WTC11 (cell line): ENCODE measurements at regions not wholly inside any gene's neighbourhood (a gene's known extent, or its start where the extent isn't known, plus 50 kb on each side); places are given as distances from the start of the nearest gene placed in this dataset.

Experiments
- ATAC-seq: fragments of 200-7000 bp; cut with Tn5 transposase; 2 replicates; pipeline ENCODE4 v1.10.0; 2021; ENCODE audit warnings: mild to moderate bottlenecking, moderate library complexity
- CTCF ChIA-PET: fragments of 300-600 bp; sonication (Branson Sonifier 250); formaldehyde crosslinking; loops from one replicate; lab custom pipeline; 2021; ENCODE audit warnings: antibody characterized with exemption; lab: Charles Lee
- POLR2A ChIA-PET: fragments of 350-600 bp; sonication (Branson Sonifier 250); formaldehyde crosslinking; loops from one replicate; lab custom pipeline; 2021; ENCODE audit warnings: antibody characterized with exemption; lab: Charles Lee
- DNase-seq: peaks from one replicate; pipeline ENCODE4 v3.0.0; 2021; ENCODE audit warnings: low spot score
- H3K27ac Mint-ChIP-seq: 2 replicates; pipeline ENCODE4 v1.8.0; 2021; ENCODE audit warnings: mixed read lengths
- H3K27me3 Mint-ChIP-seq: 2 replicates; pipeline ENCODE4 v1.8.0; 2021; ENCODE audit warnings: low read depth, mild to moderate bottlenecking, moderate library complexity, mixed read lengths
- H3K36me3 Mint-ChIP-seq: 2 replicates; pipeline ENCODE4 v1.8.0; 2021; ENCODE audit warnings: mixed read lengths
- H3K4me1 Mint-ChIP-seq: 2 replicates; pipeline ENCODE4 v1.8.0; 2022; ENCODE audit warnings: mixed read lengths
- H3K4me3 Mint-ChIP-seq: 2 replicates; pipeline ENCODE4 v1.8.0; 2021; ENCODE audit warnings: mild to moderate bottlenecking, moderate library complexity, mixed read lengths
- H3K9me3 Mint-ChIP-seq: 2 replicates; pipeline ENCODE4 v1.8.0; 2021; ENCODE audit warnings: mixed read lengths
- AFF4 ChIP-seq: sonication (generic); formaldehyde crosslinking; IDR thresholded peaks from 2 replicates; pipeline ENCODE4 v1.8.1; 2023; ENCODE audit warnings: mild to moderate bottlenecking, missing genetic modification reagents, borderline replicate concordance
- CREB1 ChIP-seq: sonication (generic); formaldehyde crosslinking; IDR thresholded peaks from 2 replicates; pipeline ENCODE4 v1.8.0; 2023; ENCODE audit warnings: mild to moderate bottlenecking, missing genetic modification reagents
- E2F1 ChIP-seq: sonication (generic); formaldehyde crosslinking; IDR thresholded peaks from 2 replicates; pipeline ENCODE4 v1.8.0; 2022; ENCODE audit warnings: mild to moderate bottlenecking, missing genetic modification reagents
- HMGA2 ChIP-seq: fragments of 250-450 bp; sonication (Bioruptor Pico); IDR thresholded peaks from 2 replicates; pipeline ENCODE4 v1.4.0; 2021; ENCODE audit warnings: mild to moderate bottlenecking, moderate library complexity
- IRF1 ChIP-seq: sonication (generic); formaldehyde crosslinking; IDR thresholded peaks from 2 replicates; pipeline ENCODE4 v1.8.0; 2023; ENCODE audit warnings: missing genetic modification reagents
- JUN ChIP-seq: sonication (generic); formaldehyde crosslinking; IDR thresholded peaks from 2 replicates; pipeline ENCODE4 v1.8.0; 2023; ENCODE audit warnings: mild to moderate bottlenecking, missing genetic modification reagents
- MLX ChIP-seq: sonication (generic); formaldehyde crosslinking; IDR thresholded peaks from 2 replicates; pipeline ENCODE4 v1.8.1; 2023; ENCODE audit warnings: mild to moderate bottlenecking, missing genetic modification reagents, moderate library complexity
- NFATC4 ChIP-seq: fragments of 250-450 bp; sonication (Bioruptor Pico); IDR thresholded peaks from 2 replicates; pipeline ENCODE4 v1.9.0; 2021; ENCODE audit warnings: mild to moderate bottlenecking
- PRDM15 ChIP-seq: sonication (generic); formaldehyde crosslinking; IDR thresholded peaks from 2 replicates; pipeline ENCODE4 v1.8.0; 2022; ENCODE audit warnings: missing genetic modification reagents
- RORB ChIP-seq: fragments of 250-450 bp; sonication (Bioruptor Pico); IDR thresholded peaks from 2 replicates; pipeline ENCODE4 v1.9.0; 2021; ENCODE audit warnings: mild to moderate bottlenecking
- ZNF263 ChIP-seq: sonication (generic); formaldehyde crosslinking; IDR thresholded peaks from 2 replicates; pipeline ENCODE4 v1.8.1; 2022; ENCODE audit warnings: low read depth, mild to moderate bottlenecking, moderate library complexity, missing genetic modification reagents
- ZNF425 ChIP-seq: fragments of 250-450 bp; sonication (Bioruptor Pico); conservative IDR thresholded peaks from 2 replicates; pipeline ENCODE4 v1.9.0; 2021; ENCODE audit warnings: mild to moderate bottlenecking
- ZNF512 ChIP-seq: sonication (generic); formaldehyde crosslinking; IDR thresholded peaks from 2 replicates; pipeline ENCODE4 v1.8.1; 2022; ENCODE audit warnings: missing genetic modification reagents, borderline replicate concordance
- ZNF671 ChIP-seq: fragments of 250-450 bp; sonication (Bioruptor Pico); IDR thresholded peaks from 2 replicates; pipeline ENCODE4 v1.8.0; 2021; ENCODE audit warnings: mild to moderate bottlenecking

- TF ChIP-seq AFF4 (CRISPR knock-in tag) = no peak
- TF ChIP-seq ZNF512 (CRISPR knock-in tag) = no peak
- no peak for TF ChIP-seq CREB1 (CRISPR knock-in tag)
- TF ChIP-seq ZNF425 (CRISPR knock-in tag) = no peak
- TF ChIP-seq HMGA2 (CRISPR knock-in tag) = no peak
- no peak for TF ChIP-seq RORB
Measured at GRCh38 chr7:85452674-85453073, 265.8 kb upstream of the SEMA3D start (continued).

GRCh38 chr7:85449478-85449877, 262.6 kb upstream of the SEMA3D start:
- ChIA-PET CTCF (no interaction called here), POLR2A (no interaction called here)
- ATAC-seq = no peak
- DNase-seq = no peak
- Mint-ChIP-seq H3K36me3 (no peaks in the 10 kb centered on the region), H3K27me3 (no peaks in the 10 kb centered on the region), H3K4me1 (peaks cover 15% of the 10 kb centered on the region), H3K27ac (no peak overlapping the region), H3K9me3 (no peaks in the 10 kb centered on the region), H3K4me3 (no peak overlapping the region)
- TF ChIP-seq PRDM15 (no peak), MLX (CRISPR knock-in tag) (no peak), AFF4 (CRISPR knock-in tag) (no peak), ZNF671 (CRISPR knock-in tag) (no peak), NFATC4 (CRISPR knock-in tag) (no peak), IRF1 (no peak), ZNF263 (CRISPR knock-in tag) (no peak), E2F1 (no peak), JUN (CRISPR knock-in tag) (no peak)
